ENCODE measurements at regions not wholly inside any gene's neighbourhood (a gene's known extent, or its start where the extent isn't known, plus 50 kb on each side); places are given as distances from the start of the nearest gene placed in this dataset.

DNA sequence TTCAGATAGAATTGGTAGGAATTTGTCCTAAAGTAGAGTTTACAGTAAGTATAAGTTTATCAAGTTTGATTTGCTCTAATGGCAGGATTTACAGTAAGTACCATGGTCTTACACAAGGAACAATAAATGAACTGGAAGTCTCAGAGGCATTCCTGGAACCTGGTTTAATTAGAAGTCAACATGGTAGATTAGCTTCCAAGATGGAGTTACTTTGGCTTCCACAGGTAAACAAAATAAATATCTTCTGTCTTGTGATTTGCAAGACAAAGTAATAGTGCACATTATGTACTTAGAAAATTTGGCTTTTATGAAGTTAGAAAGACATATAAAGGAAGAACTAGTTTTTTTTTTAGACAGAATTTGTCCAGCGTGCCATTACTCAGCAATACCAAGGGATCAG lies 190.7 kb downstream of the GLUD2 start:
- TF ChIP-seq, protein P1, sequence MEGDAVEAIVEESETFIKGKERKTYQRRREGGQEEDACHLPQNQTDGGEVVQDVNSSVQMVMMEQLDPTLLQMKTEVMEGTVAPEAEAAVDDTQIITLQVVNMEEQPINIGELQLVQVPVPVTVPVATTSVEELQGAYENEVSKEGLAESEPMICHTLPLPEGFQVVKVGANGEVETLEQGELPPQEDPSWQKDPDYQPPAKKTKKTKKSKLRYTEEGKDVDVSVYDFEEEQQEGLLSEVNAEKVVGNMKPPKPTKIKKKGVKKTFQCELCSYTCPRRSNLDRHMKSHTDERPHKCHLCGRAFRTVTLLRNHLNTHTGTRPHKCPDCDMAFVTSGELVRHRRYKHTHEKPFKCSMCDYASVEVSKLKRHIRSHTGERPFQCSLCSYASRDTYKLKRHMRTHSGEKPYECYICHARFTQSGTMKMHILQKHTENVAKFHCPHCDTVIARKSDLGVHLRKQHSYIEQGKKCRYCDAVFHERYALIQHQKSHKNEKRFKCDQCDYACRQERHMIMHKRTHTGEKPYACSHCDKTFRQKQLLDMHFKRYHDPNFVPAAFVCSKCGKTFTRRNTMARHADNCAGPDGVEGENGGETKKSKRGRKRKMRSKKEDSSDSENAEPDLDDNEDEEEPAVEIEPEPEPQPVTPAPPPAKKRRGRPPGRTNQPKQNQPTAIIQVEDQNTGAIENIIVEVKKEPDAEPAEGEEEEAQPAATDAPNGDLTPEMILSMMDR (IDR thresholded peaks at IDR 0.05): no peak
- no peak for TF ChIP-seq EZH2 (IDR thresholded peaks at IDR 0.05; ENCODE audit: borderline replicate concordance, insufficient read depth, low read depth, low read length, poor library complexity, severe bottlenecking)

Data from B cell (primary cell).